H1 (cell line): ENCODE measurements at regions not wholly inside any gene's neighbourhood (a gene's known extent, or its start where the extent isn't known, plus 50 kb on each side); places are given as distances from the start of the nearest gene placed in this dataset.

Experiments
- CEBPB ChIP-seq: IDR thresholded peaks from 2 replicates; pipeline ENCODE4 v1.6.1; 2012; ENCODE audit warnings: low read depth, low read length
- CHD1 ChIP-seq: IDR thresholded peaks from 2 replicates; pipeline ENCODE4 v1.6.1; 2012; ENCODE audit warnings: low read depth, low read length, improper control_type of control experiment
- EP300 ChIP-seq, 2 experiments: IDR thresholded peaks; 1 replicate in 1 of 2; 2 replicates in 1 of 2; pipeline ENCODE4 v1.6.1; 2011 to 2012; ENCODE audit warnings: low read depth in 2 of 2, low read length in 2 of 2, mild to moderate bottlenecking in 2 of 2, borderline replicate concordance in 1 of 2, inconsistent platforms in 1 of 2, moderate library complexity in 1 of 2
- EZH2 ChIP-seq: fragments of 200-600 bp; sonication (generic); IDR thresholded peaks from 2 replicates; pipeline ENCODE4 v1.7.1; 2012; ENCODE audit warnings: low read depth, mild to moderate bottlenecking, moderate library complexity, low read length, inconsistent platforms; ENCODE audit not compliant: severe bottlenecking
- POLR2A ChIP-seq, 2 experiments: IDR thresholded peaks; 1 replicate in 1 of 2; 2 replicates in 1 of 2; pipeline ENCODE4 v1.6.1; 2011; ENCODE audit warnings: low read depth in 2 of 2, low read length in 2 of 2, mild to moderate bottlenecking in 2 of 2; ENCODE audit errors: control extremely low read depth in 1 of 2
- SIRT6 ChIP-seq: IDR thresholded peaks from one replicate; pipeline ENCODE4 v1.7.1; 2012; ENCODE audit warnings: low read length, inconsistent platforms
- SIX5 ChIP-seq: IDR thresholded peaks from 2 replicates; pipeline ENCODE4 v1.6.1; 2011; ENCODE audit warnings: mild to moderate bottlenecking, low read depth, low read length
- SP1 ChIP-seq: IDR thresholded peaks from 2 replicates; pipeline ENCODE4 v1.6.1; 2011; ENCODE audit warnings: low read depth, low read length
- SP2 ChIP-seq: IDR thresholded peaks from 2 replicates; pipeline ENCODE4 v1.6.1; 2012; ENCODE audit warnings: mild to moderate bottlenecking, low read length, inconsistent platforms
- TAF1 ChIP-seq: IDR thresholded peaks from 2 replicates; pipeline ENCODE4 v1.6.1; 2011; ENCODE audit warnings: mild to moderate bottlenecking, low read depth, low read length
- TCF12 ChIP-seq: IDR thresholded peaks from 2 replicates; pipeline ENCODE4 v1.6.1; 2011; ENCODE audit warnings: low read depth, mild to moderate bottlenecking, low read length
- TF ChIP-seq, protein P1 (sequence below), 3 experiments: IDR thresholded peaks; 1 replicate in 2 of 3; 2 replicates in 1 of 3; pipeline versions ENCODE4 v1.5.1 to v1.6.1; 2011; ENCODE audit warnings: low read length in 3 of 3, mild to moderate bottlenecking in 3 of 3, inconsistent platforms in 2 of 3, low read depth in 1 of 3, moderate library complexity in 1 of 3; ENCODE audit not compliant: insufficient read depth in 1 of 3; ENCODE audit errors: control extremely low read depth in 1 of 3
- TF ChIP-seq, protein P2 (sequence below): IDR thresholded peaks from 2 replicates; pipeline ENCODE4 v1.6.1; 2011; ENCODE audit warnings: low read length, improper control_type of control experiment

DNA sequence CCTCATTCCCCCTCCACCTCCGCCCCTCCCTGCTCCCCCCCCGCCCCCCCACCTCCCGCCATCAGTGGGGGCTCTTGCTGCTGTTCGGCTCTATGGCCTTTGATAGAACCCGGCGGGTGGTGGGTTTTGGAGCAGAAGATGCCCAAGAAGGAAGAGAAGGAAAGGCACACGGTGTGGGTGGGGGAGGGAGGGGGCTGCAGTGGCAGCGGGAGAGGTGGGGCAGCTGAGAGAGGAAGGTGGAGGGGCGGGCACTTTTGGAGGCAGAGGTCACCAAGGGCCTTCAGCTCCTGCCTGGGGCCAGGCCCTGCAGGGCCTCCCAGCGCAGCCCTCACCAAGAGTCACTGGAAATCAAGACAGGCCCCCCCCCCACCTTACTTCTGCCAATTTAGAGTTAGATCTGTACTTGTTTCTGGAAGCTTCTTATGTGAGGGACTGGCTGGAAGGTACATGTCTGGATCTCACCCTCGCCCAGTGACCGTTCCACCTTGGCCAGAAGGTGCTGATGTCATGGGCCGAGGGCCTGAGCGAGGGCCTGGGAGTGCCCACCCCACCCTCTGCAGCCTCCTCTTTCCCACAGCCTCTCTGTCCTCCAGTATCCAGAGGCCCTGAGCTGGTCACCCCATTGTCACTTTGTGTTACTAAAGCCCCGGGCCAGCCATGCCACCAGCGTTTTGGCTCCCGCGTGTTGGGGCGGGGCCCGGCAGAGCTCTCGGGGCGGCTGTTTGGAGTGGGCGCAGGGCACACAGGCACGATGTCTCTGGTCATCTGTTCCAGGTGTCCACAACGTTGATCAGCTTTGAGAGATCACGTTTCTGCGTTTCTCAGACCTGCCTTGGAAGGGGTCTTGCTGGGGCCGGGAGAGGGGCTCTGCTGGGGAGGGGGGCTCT is 153.9 kb downstream of the KIF26A start:
- TF ChIP-seq POLR2A (IDR thresholded peaks at IDR 0.05; ENCODE audit: control extremely low read depth in 1 of 2, low read depth in 2 of 2, low read length in 2 of 2) (no peak), SIX5 (no peak), SIRT6 (no peak), SP1 (no peak), CEBPB (no peak), EZH2 (no peak), EP300 (IDR thresholded peaks at IDR 0.05; ENCODE audit: borderline replicate concordance in 1 of 2, low read depth in 2 of 2, low read length in 2 of 2) (no peak), TAF1 (no peak), SP2 (no peak), CHD1 (no peak), TCF12 (no peak)
- TF ChIP-seq, protein P1, sequence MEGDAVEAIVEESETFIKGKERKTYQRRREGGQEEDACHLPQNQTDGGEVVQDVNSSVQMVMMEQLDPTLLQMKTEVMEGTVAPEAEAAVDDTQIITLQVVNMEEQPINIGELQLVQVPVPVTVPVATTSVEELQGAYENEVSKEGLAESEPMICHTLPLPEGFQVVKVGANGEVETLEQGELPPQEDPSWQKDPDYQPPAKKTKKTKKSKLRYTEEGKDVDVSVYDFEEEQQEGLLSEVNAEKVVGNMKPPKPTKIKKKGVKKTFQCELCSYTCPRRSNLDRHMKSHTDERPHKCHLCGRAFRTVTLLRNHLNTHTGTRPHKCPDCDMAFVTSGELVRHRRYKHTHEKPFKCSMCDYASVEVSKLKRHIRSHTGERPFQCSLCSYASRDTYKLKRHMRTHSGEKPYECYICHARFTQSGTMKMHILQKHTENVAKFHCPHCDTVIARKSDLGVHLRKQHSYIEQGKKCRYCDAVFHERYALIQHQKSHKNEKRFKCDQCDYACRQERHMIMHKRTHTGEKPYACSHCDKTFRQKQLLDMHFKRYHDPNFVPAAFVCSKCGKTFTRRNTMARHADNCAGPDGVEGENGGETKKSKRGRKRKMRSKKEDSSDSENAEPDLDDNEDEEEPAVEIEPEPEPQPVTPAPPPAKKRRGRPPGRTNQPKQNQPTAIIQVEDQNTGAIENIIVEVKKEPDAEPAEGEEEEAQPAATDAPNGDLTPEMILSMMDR (IDR thresholded peaks at IDR 0.05; ENCODE audit: control extremely low read depth in 1 of 3, insufficient read depth in 1 of 3, low read depth in 1 of 3, low read length in 3 of 3), result no peak
- TF ChIP-seq, protein P2, sequence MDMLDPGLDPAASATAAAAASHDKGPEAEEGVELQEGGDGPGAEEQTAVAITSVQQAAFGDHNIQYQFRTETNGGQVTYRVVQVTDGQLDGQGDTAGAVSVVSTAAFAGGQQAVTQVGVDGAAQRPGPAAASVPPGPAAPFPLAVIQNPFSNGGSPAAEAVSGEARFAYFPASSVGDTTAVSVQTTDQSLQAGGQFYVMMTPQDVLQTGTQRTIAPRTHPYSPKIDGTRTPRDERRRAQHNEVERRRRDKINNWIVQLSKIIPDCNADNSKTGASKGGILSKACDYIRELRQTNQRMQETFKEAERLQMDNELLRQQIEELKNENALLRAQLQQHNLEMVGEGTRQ, result no peak
